ENCODE measurements at regions not wholly inside any gene's neighbourhood (a gene's known extent, or its start where the extent isn't known, plus 50 kb on each side); places are given as distances from the start of the nearest gene placed in this dataset.

DNA sequence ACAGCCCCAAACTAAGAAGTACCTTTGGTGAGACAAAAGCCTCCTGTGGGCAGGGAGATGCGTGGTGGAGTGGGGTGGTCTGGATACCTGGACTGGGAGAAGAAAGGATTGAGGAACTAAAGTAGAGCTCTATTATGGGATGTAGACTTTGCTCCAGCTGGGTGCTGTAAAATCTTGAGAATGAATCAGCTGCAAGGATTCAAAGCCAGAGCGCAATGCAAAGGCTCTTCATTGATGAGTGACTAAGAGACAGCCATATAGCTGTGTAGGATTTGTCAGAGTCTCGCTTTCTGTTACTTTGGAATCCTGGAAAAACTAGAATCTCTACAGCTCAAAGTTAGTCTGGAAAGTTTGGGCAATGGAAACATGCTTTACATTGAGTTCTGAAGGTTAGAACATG lies 159.9 kb downstream of the TAF11L14 start:
- TF ChIP-seq, protein P1, sequence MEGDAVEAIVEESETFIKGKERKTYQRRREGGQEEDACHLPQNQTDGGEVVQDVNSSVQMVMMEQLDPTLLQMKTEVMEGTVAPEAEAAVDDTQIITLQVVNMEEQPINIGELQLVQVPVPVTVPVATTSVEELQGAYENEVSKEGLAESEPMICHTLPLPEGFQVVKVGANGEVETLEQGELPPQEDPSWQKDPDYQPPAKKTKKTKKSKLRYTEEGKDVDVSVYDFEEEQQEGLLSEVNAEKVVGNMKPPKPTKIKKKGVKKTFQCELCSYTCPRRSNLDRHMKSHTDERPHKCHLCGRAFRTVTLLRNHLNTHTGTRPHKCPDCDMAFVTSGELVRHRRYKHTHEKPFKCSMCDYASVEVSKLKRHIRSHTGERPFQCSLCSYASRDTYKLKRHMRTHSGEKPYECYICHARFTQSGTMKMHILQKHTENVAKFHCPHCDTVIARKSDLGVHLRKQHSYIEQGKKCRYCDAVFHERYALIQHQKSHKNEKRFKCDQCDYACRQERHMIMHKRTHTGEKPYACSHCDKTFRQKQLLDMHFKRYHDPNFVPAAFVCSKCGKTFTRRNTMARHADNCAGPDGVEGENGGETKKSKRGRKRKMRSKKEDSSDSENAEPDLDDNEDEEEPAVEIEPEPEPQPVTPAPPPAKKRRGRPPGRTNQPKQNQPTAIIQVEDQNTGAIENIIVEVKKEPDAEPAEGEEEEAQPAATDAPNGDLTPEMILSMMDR (IDR thresholded peaks at IDR 0.05) = no peak
- no peak for ATAC-seq
- no peak overlapping the region for H3K4me3 ChIP-seq

DNA sequence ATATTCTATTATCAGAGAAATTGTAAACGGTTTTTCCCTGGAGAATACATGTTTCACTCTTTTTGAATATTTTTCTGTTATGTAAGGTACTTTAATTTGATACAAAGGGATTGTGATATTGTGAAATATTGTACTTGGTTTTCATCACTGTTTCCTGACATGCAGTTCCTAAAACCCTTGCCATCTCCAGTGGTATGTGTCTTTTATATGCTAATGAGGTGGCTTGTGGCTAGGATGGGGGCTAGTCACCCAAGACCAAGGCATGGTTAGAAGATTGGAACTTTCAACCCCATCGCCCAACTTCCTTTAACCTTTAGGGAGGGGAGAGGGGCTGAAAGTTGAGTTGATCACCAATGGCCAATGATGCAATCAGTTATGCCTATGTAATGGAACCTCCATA lies 160.6 kb downstream of the TAF11L14 start:
- DNase-seq (no peak), ATAC-seq (no peak)
- no peaks in the 10 kb centered on the region for H3K36me3 ChIP-seq (ENCODE audit: low read depth)

More for the DNA sequence above, 159.9 kb downstream of the TAF11L14 start:
- no peak for DNase-seq
- intact Hi-C loops (cut with DNase I, micrococcal nuclease) = no loop called here
- H3K36me3 ChIP-seq (ENCODE audit: low read depth) = no peaks in the 10 kb centered on the region
- H3K9me3 ChIP-seq = no peaks in the 10 kb centered on the region
- no peaks in the 10 kb centered on the region for H3K4me1 ChIP-seq (ENCODE audit: low read depth)

DNA sequence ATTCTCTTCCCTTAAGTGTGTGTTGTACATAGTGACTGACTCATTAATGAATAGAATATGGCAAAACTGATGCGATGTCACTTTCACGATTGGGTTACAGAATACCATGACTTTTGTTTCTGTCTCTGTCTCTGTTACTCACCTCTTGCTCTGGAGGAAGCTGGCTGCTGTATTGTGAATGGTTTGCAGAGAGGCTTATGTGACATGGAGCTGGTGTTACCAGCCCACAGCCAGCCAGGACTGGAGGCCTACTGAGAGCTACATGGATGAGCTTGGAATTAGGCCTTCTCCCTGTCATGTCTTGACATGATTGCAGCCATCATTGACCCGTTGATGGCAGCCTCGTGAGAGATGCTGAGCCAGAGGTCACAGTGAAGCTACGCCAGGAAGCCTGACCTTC lies 161.9 kb downstream of the TAF11L14 start:
- Histone ChIP-seq H3K4me3 (no peak overlapping the region), H3K4me1 (ENCODE audit: low read depth) (no peaks in the 10 kb centered on the region), H3K36me3 (ENCODE audit: low read depth) (no peaks in the 10 kb centered on the region), H3K9me3 (no peaks in the 10 kb centered on the region)
- TF ChIP-seq, protein P1 (IDR thresholded peaks at IDR 0.05) = no peak
- DNase-seq = no peak
- intact Hi-C loops (cut with DNase I, micrococcal nuclease) = no loop called here
- ATAC-seq = no peak

More for the DNA sequence above, 160.6 kb downstream of the TAF11L14 start:
- intact Hi-C loops (cut with DNase I, micrococcal nuclease) = no loop called here
- TF ChIP-seq, protein P1 (IDR thresholded peaks at IDR 0.05) = no peak
- H3K4me1 ChIP-seq (ENCODE audit: low read depth) = no peaks in the 10 kb centered on the region
- H3K4me3 ChIP-seq = no peak overlapping the region
- no peaks in the 10 kb centered on the region for H3K9me3 ChIP-seq

DNA sequence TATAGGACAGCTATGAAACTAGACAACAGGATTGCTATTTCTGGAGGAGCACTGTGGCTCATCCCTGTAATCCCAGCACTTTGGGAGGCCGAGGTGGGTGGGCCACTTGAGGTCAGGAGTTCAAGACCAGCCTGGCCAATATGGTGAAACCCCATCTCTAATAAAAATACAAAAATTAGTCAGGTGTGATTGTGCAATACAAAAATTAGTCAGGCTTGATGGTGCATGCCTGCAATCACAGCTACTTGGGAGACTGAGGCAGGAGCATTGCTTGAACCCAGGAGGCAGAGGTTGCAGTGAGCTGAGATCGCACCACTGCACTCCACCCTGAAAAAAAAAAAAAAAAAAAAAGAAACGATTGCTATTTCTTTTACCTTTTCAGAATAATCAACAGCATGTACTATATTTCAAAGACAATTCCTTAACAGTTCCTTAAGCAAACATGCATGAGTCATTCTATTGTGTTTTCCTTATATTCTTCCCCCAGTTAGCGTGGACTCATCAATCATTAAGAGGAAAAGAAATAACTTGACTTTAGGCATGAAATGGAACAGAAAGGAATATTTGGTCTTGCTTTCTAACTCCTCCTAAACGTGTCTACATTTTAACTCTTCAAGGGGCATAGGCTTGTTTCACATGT lies 162.6 kb downstream of the TAF11L14 start:
- H3K4me1 ChIP-seq (ENCODE audit: low read depth) = no peaks in the 10 kb centered on the region
- ATAC-seq (no peak), DNase-seq (no peak)
- TF ChIP-seq, protein P1 (IDR thresholded peaks at IDR 0.05) = no peak
- H3K4me3 ChIP-seq = no peak overlapping the region
- no peaks in the 10 kb centered on the region for H3K9me3 ChIP-seq
- no peaks in the 10 kb centered on the region for H3K36me3 ChIP-seq (ENCODE audit: low read depth)
- intact Hi-C loops (cut with DNase I, micrococcal nuclease) = no loop called here

DNA sequence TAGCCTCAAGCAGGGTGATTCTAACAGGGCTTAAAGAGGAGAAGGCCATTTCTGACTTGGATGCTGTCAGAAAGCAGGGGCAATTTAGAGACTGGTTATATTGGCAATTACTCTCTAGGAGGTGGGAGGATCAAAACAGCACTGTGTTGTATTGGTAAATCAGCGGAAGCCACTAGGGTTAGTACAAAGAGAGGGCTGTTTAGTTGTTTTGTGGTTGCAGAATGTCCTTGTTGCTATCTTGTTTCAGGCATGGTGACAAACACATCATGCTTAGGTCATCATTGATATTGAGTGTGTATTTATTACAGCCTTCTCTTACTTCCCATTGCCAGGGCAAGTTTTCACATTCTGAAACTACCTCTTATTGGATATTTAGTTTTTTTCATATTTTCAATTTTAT lies 165.3 kb downstream of the TAF11L14 start:
- no peak for DNase-seq
- no peak overlapping the region for H3K4me3 ChIP-seq

More for the DNA sequence above, 165.3 kb downstream of the TAF11L14 start:
- Histone ChIP-seq H3K9me3 (no peaks in the 10 kb centered on the region), H3K4me1 (ENCODE audit: low read depth) (no peaks in the 10 kb centered on the region), H3K36me3 (ENCODE audit: low read depth) (no peaks in the 10 kb centered on the region)
- intact Hi-C loops (cut with DNase I, micrococcal nuclease) = no loop called here
- TF ChIP-seq, protein P1 (IDR thresholded peaks at IDR 0.05) = no peak
- no peak for ATAC-seq
